HEK293T (cell line): ENCODE measurements at regions not wholly inside any gene's neighbourhood (a gene's known extent, or its start where the extent isn't known, plus 50 kb on each side); places are given as distances from the start of the nearest gene placed in this dataset.

Experiments used
- ARNT ChIP-seq: fragments of 450-650 bp; IDR thresholded peaks from 2 replicates; pipeline ENCODE4 v1.6.1; 2017; ENCODE audit warnings: mild to moderate bottlenecking
- BHLHE40 ChIP-seq: fragments of 450-650 bp; IDR thresholded peaks from 2 replicates; pipeline ENCODE4 v1.6.1; 2016; ENCODE audit warnings: mild to moderate bottlenecking, moderate library complexity, borderline replicate concordance
- CTBP1 ChIP-seq: fragments of 450-650 bp; IDR thresholded peaks from 2 replicates; pipeline ENCODE4 v1.6.1; 2016; ENCODE audit warnings: borderline replicate concordance
- ELF4 ChIP-seq: fragments of 450-650 bp; IDR thresholded peaks from 2 replicates; pipeline ENCODE4 v1.6.1; 2017; ENCODE audit warnings: antibody characterized with exemption
- FOXA1 ChIP-seq: fragments of 450-650 bp; IDR thresholded peaks from 2 replicates; pipeline ENCODE4 v1.6.1; 2016; ENCODE audit warnings: mild to moderate bottlenecking
- FOXK2 ChIP-seq: fragments of 450-650 bp; IDR thresholded peaks from 2 replicates; pipeline ENCODE4 v1.6.1; 2016; ENCODE audit warnings: mild to moderate bottlenecking
- FOXM1 ChIP-seq: fragments of 450-650 bp; IDR thresholded peaks from 2 replicates; pipeline ENCODE4 v1.6.1; 2017; ENCODE audit warnings: mild to moderate bottlenecking, borderline replicate concordance
- HDGF ChIP-seq: fragments of 450-650 bp; IDR thresholded peaks from 2 replicates; pipeline ENCODE4 v1.6.1; 2017; ENCODE audit warnings: antibody characterized with exemption, borderline replicate concordance
- L3MBTL2 ChIP-seq: fragments of 450-650 bp; conservative IDR thresholded peaks from 2 replicates; pipeline ENCODE4 v1.6.1; 2016; ENCODE audit warnings: mild to moderate bottlenecking
- LEF1 ChIP-seq: fragments of 450-650 bp; IDR thresholded peaks from 2 replicates; pipeline ENCODE4 v1.6.1; 2017; ENCODE audit warnings: mild to moderate bottlenecking, borderline replicate concordance
- NFRKB ChIP-seq: fragments of 450-650 bp; IDR thresholded peaks from 2 replicates; pipeline ENCODE4 v1.6.1; 2016; ENCODE audit warnings: mild to moderate bottlenecking, moderate library complexity
- PKNOX1 ChIP-seq: fragments of 450-650 bp; IDR thresholded peaks from 2 replicates; pipeline ENCODE4 v1.6.1; 2016
- SUZ12 ChIP-seq: fragments of 450-650 bp; IDR thresholded peaks from 2 replicates; pipeline ENCODE4 v1.6.1; 2016; ENCODE audit warnings: mild to moderate bottlenecking
- ZNF384 ChIP-seq: fragments of 450-650 bp; IDR thresholded peaks from 2 replicates; pipeline ENCODE4 v1.6.1; 2016

- TF ChIP-seq BHLHE40 (no peak), LEF1 (no peak), ELF4 (no peak), SUZ12 (no peak), HDGF (no peak), NFRKB (no peak), FOXA1 (no peak), FOXM1 (no peak), PKNOX1 (no peak), CTBP1 (no peak), FOXK2 (no peak), L3MBTL2 (no peak), ZNF384 (no peak), ARNT (no peak)
Observed at GRCh38 chr2:8436585-8436984, 245.3 kb upstream of the ID2 start.
